Renal pelvis (tissue), 1 donor: ENCODE measurements at regions not wholly inside any gene's neighbourhood (a gene's known extent, or its start where the extent isn't known, plus 50 kb on each side); places are given as distances from the start of the nearest gene placed in this dataset.

Experiments used
- DNase-seq: peaks from one replicate; pipeline ENCODE4 v3.0.0-alpha.2; 2013

GRCh38 chr13:108156749-108157148, 58.6 kb downstream of the LIG4 start:
- DNase-seq: no peak

DNA sequence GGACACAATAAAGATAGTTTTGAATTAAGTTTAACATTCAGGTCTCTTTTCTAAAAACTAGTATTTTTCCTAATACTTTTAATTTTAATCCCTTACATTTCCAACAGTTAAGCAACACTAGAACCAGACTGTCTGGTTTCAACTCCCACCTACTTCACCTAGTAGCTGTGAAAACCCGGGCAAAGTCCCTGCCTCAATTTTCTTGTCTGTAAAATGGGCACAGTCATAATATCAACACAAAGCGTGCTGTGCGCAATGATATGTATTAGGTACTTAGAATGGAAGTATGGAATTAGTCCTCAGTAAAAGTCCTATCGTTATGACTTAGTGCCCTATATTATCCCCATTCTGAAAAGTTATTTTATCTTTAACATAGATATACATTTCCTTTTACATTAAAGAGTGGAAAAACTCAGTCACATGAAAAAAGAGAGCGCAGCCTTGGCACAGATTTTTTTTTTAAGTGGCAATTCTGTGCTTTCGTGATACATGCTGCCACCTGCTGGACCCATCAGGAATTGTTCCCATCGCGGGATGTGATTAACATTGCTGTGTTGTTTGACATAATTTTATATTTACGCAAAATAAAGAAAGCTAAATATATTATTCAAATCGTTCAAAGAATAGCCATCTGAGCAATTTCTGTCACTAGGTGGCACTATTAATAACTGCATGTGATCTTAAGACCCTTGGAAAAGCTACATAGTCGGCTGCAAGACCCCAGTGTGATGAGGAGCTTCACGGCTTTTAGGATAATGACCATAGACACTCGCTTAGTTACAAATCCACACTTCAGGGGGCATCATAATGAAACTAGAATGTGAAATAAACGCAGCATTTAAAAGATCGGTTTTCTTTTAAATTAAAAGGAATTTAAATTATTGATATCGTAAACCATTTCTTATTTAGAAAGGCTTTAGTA, 59.9 kb downstream of the LIG4 start:
- DNase-seq: peak; percentile 35

DNA sequence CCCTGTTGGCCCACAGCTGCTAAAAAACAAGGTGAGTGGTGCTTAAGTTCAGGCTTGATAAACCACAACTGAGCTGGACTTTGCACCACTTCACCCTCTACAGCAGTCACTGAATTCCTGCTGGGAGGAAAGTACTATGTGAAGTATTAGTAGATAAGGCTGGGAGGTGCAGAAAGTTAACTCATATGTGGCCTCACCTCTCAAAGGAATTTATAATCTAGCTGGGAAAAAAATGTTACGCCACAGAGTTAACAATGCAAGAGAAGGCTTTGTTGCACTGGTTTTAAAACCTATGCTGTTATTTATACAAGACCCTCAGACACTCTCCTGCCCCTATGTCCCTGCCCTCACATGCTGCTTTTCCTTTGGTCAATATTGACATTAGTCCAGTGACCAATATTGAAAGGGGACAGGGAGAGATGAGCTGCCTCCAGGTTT, 60.9 kb downstream of the LIG4 start:
- no peak for DNase-seq

DNA sequence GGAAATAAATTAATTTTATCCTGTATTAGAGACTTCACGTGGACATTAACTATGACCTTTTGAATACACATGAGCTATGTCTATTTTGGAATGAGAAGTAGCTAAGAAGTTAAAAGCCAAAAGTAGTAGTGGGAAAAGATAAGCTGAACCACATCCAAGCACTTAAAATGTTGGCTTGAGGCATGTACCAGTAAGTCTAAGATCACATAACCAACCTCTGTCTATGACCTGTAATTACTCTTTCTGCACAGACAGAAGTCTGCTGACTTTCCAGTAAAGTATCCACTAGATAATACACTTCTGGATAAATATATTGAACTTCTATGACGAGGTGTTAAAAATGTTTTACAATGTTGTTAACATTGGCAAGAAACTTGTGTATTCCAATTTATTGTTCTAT, 68.7 kb downstream of the LIG4 start:
- no peak for DNase-seq

- DNase-seq: no peak
Observed at GRCh38 chr13:108142702-108143436, 72.5 kb downstream of the LIG4 start.

DNA sequence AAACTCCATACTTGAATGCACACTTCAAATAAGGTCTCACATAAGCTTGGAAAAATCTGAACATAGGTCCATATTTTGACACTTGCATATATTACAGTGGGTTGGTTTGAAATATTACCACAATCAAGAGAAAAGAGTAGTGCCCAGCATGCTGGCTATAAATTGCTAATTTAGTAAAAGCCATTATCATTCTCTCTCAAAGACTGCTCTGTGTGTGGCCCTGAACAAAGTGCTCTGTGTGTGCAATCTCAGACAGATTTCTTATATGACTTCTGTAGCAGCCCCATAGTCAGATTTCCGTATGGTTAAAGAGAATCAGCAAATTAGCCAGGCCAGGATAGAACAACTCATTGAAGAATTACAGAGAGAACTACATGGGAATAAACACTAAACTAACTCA, 78.2 kb downstream of the LIG4 start:
- no peak for DNase-seq

DNA sequence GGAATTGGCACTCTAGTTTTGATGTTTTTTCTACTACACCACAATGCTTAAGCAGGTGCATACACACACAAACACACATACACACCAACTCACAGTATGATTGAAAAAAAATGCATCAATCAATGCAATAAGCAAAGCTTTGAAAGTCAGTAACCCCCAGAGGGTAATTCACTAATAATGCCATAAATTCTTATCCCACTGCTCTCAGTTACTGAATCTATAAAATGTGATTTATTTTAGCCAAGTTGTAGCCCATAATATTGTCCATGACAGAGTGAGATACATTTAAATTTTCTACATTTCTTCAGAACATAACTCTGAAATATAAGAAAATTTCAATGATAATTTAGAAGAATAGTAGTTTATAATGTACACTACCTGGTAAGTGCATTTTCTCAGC, 87.9 kb downstream of the LIG4 start:
- DNase-seq: no peak

DNA sequence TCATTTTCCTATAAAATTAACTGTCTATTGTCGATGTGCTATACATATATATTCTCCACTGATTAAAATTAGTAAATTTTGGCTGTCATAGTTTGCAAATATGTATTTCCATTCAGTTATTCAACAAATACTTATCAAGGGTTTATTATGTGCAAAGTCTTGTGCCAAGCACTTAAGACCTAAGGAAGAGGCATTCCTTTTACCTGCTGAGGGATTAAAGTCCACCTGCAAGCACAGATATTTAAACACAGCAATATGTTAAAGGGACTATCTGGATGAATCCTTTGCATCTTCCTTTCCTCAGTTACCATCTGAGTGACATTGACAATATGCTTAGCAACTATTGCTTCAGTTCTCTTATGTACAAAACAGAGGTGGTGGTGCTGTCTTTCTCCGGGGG, 89.3 kb downstream of the LIG4 start:
- no peak for DNase-seq

GRCh38 chr13:108121406-108121805, 93.9 kb downstream of the LIG4 start:
- no peak for DNase-seq

- DNase-seq: no peak
Observed at GRCh38 chr13:108120856-108121255, 94.5 kb downstream of the LIG4 start.

DNA sequence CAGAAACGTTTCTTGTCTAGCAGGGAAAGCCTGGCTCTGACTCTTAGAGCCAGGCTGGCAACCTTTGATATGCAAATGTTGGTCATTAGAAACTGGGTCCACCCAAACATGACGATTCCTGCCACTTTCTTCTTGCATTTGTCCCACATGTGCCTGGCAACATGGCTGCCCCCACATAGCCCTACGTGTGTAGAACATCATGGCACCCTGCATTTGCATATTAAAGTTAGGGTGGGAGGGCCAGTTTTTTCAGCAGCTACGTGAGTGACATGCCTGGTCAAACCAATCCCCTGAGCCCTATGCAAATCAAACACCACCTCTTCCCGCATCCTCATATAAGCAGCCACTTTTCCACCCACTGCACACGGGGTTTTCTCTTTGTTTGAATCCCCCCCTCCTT, 95.0 kb downstream of the LIG4 start:
- no peak for DNase-seq

DNA sequence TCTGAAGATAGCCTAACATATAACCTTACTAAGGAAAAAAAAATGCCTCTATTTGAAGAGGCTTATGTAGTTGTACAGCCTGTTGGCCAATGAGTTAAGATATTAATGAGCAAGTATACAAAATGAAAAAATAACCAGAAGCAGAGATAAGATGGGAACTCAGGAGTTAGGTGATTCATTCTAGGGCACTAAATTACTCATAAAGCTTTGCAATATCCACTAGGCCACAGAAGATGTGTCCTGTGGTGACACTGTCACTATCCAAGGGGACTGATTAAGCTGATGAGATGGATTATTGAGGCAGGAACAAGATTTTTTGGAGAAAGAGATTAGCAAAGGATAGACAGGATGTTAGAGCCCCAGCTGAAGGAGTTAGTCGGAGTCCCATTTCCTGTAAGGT, 99.6 kb downstream of the LIG4 start:
- DNase-seq: no peak

- DNase-seq: no peak
Observed at GRCh38 chr13:108113407-108113806, 101.9 kb downstream of the LIG4 start.

DNA sequence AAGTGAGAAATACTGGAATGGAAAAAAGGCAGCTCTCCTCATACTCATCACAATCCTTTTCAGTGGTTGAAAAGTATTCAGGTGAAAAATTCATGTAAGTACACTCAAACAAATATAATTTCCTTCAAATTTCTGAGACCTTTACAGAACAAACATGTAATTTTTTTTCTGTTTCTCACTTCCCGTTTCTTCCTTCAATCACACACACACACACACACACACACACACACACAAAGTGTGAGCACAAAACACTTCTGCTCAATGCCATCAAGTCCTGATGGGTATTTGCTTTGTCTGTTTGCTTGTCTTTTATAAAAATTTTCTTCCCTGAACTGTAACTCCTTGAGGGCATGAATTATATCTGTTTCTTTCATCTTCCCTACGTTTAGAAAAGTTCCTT, 110.6 kb downstream of the LIG4 start:
- no peak for DNase-seq

GRCh38 chr13:108102771-108103170, 112.6 kb downstream of the LIG4 start:
- no peak for DNase-seq

DNA sequence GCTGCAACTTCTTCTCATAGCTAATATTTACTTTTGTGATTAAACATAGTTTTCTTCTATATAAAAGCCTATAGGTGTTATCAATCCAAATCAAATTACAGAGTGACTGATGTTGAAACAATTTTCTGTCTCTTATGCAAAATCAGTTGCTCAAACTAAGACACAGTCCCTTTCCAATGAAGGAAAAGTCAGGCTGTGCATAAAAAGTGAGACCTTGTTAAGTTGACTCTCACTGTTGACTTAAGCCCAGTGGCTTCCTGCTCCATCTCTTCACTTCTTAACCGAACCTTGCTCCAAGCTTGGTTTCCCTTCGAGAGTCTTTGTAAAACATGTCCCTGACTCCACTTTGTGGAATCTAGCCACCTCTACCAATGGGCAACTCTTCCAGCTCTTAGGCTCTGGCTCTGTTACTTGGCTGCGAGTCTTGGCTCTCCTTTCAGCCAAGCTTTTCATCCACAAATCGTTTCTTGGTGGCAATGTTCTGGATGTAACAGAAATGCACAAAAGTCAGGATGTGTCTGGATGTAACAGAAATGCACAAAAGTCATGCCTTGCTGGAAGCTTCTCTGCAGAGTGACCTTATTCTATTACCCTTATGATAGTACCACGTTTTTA, 118.9 kb downstream of the LIG4 start:
- no peak for DNase-seq

GRCh38 chr13:108095036-108095435, 120.3 kb downstream of the LIG4 start:
- DNase-seq: no peak

- no peak for DNase-seq
Observed at GRCh38 chr13:108093616-108094015, 121.7 kb downstream of the LIG4 start.

DNA sequence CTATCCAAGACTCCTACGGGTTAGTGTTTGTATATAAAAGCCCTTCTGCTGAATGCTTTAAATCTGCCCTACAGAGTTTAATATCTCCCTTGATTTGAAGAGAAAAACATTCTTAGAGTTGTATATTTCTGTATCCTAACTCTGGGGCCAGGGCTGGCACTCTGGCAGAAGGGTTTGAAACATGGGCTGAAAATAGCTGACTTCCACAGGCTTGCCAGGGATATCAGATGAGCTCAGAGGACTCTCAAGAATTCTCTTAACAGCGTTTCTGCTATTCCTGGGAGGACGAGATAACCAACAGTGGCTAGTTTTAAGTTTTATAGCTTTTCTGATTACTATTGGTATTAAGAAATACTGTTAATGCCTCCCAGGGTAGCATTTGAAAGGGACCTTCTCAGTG, 127.5 kb downstream of the LIG4 start:
- no peak for DNase-seq

DNA sequence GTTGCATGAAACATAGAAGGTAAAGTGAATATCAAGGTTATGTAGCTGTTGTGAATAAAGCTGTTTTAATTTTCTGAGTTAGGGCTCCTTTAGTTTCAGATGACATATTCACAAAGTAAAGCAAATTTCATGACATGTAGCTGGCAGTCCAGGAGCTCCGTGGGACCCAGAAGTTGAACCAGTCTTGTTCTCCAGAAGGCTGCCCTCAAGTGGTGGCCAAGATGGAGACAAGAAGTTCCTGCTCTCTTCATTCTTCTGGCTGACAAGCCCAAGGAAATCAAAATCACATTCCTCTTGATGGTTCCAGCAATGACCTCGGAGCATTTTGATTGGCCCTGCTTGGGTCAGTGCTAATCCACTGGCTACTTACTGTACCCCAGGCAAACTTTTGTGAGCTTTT, 128.7 kb downstream of the LIG4 start:
- DNase-seq: no peak

GRCh38 chr13:108084840-108085239, 130.5 kb downstream of the LIG4 start:
- DNase-seq: no peak

GRCh38 chr13:108083056-108083455, 132.3 kb downstream of the LIG4 start:
- DNase-seq: no peak

DNA sequence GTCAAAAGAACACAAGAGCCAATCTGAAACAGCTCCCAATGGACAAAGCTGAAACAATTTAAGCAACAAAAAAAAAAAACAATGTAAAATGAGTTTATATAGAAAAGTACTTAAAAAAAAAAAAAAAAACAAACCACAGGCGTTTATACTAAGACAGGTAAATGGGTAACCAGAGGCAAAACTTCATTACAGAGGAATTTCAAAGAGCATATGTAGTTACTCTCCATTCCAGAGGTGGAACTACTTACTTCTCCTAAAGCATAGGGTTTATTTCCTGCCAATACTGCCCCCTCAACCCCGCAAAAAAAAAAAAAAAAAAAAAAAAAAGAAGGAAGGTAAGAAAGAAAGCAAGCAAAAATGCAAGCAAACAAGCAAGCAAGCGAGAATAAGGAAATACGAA, 132.9 kb downstream of the LIG4 start:
- DNase-seq: no peak
